Ishikawa (cell line): ENCODE measurements at regions not wholly inside any gene's neighbourhood (a gene's known extent, or its start where the extent isn't known, plus 50 kb on each side); places are given as distances from the start of the nearest gene placed in this dataset.

Experiments used
- CEBPB ChIP-seq: IDR thresholded peaks from 2 replicates; pipeline ENCODE4 v1.6.1; 2012
- CREB1 ChIP-seq: IDR thresholded peaks from 2 replicates; pipeline ENCODE4 v1.6.1; 2012; ENCODE audit warnings: low read depth
- EGR1 ChIP-seq: IDR thresholded peaks from 2 replicates; pipeline ENCODE4 v1.6.1; 2012
- EP300 ChIP-seq: IDR thresholded peaks from 2 replicates; pipeline ENCODE4 v1.6.1; 2012; ENCODE audit warnings: borderline replicate concordance
- FOXM1 ChIP-seq: IDR thresholded peaks from 2 replicates; pipeline ENCODE4 v1.6.1; 2012; ENCODE audit warnings: low read depth, borderline replicate concordance
- MAX ChIP-seq: IDR thresholded peaks from 2 replicates; pipeline ENCODE4 v1.6.1; 2012
- NFIC ChIP-seq: IDR thresholded peaks from 2 replicates; pipeline ENCODE4 v1.6.1; 2012
- RAD21 ChIP-seq: IDR thresholded peaks from 2 replicates; pipeline ENCODE4 v1.6.1; 2012; ENCODE audit warnings: low read depth
- REST ChIP-seq: IDR thresholded peaks from 2 replicates; pipeline ENCODE4 v1.6.1; 2012; ENCODE audit warnings: low read depth, mild to moderate bottlenecking
- TAF1 ChIP-seq: IDR thresholded peaks from 2 replicates; pipeline ENCODE4 v1.6.1; 2012; ENCODE audit warnings: low read depth, mild to moderate bottlenecking
- TCF12 ChIP-seq: IDR thresholded peaks from 2 replicates; pipeline ENCODE4 v1.6.1; 2012; ENCODE audit warnings: low read depth
- TEAD4 ChIP-seq: IDR thresholded peaks from 2 replicates; pipeline ENCODE4 v1.6.1; 2012
- USF1 ChIP-seq: IDR thresholded peaks from 2 replicates; pipeline ENCODE4 v1.6.1; 2012
- YY1 ChIP-seq: IDR thresholded peaks from 2 replicates; pipeline ENCODE4 v1.6.1; 2012; ENCODE audit warnings: low read depth
- ZBTB7A ChIP-seq: IDR thresholded peaks from 2 replicates; pipeline ENCODE4 v1.6.1; 2012; ENCODE audit warnings: low read depth

GRCh38 chr2:41399437-41400087, 648.3 kb upstream of the PKDCC start:
- TF ChIP-seq YY1, result no peak

GRCh38 chr2:41400088-41400665, 647.6 kb upstream of the PKDCC start:
- TF ChIP-seq TEAD4 (no peak), EGR1 (no peak), CEBPB (no peak), EP300 (no peak), REST (no peak), CREB1 (no peak), NFIC (no peak), ZBTB7A (no peak), USF1 (no peak)

- TF ChIP-seq USF1, result no peak
Measured at GRCh38 chr2:41405441-41405840, 642.4 kb upstream of the PKDCC start.

GRCh38 chr2:41409328-41409727, 638.5 kb upstream of the PKDCC start:
- TF ChIP-seq EP300, result no peak
- no peak for TF ChIP-seq TEAD4
- no peak for TF ChIP-seq TAF1
- TF ChIP-seq MAX, result no peak
- no peak for TF ChIP-seq TCF12
- TF ChIP-seq FOXM1, result no peak
- TF ChIP-seq NFIC, result no peak
- no peak for TF ChIP-seq USF1
- no peak for TF ChIP-seq RAD21
- no peak for TF ChIP-seq YY1

GRCh38 chr2:41410011-41410410, 637.8 kb upstream of the PKDCC start:
- TF ChIP-seq TCF12, result no peak
- no peak for TF ChIP-seq TEAD4
- TF ChIP-seq CEBPB, result no peak
- no peak for TF ChIP-seq USF1
- TF ChIP-seq EP300, result no peak
- TF ChIP-seq ZBTB7A, result no peak
- no peak for TF ChIP-seq REST
- no peak for TF ChIP-seq FOXM1
- TF ChIP-seq CREB1, result no peak
- TF ChIP-seq NFIC, result no peak
- no peak for TF ChIP-seq EGR1
- no peak for TF ChIP-seq MAX

- TF ChIP-seq EP300 (no peak), TAF1 (no peak), NFIC (no peak), CREB1 (no peak), USF1 (no peak), TEAD4 (no peak), FOXM1 (no peak), TCF12 (no peak), REST (no peak), YY1 (no peak), RAD21 (no peak), MAX (no peak), EGR1 (no peak), CEBPB (no peak), ZBTB7A (no peak)
Measured at GRCh38 chr2:41413813-41414485, 633.9 kb upstream of the PKDCC start.
